ENCODE measurements at regions not wholly inside any gene's neighbourhood (a gene's known extent, or its start where the extent isn't known, plus 50 kb on each side); places are given as distances from the start of the nearest gene placed in this dataset.

DNA sequence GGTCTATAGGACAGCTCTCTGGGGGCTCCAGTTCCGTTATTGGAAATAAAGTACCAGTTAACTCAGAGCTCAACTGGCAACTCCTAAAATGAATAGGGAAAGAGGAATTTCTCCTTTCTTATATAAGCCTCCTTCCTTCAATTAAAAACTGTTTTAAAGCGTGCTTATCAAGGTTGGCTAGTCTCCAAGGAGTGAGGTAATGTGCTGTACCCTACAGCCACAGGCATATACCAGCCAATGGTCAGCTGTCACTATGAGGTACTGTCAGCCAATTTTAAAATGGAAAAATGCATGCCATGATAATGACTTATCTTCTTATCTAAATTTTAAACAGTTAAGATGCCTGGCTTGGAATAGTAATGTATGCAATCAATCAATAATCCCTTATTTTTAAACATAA is 76.2 kb downstream of the PLCE1 start:
- TF ChIP-seq, protein P1, sequence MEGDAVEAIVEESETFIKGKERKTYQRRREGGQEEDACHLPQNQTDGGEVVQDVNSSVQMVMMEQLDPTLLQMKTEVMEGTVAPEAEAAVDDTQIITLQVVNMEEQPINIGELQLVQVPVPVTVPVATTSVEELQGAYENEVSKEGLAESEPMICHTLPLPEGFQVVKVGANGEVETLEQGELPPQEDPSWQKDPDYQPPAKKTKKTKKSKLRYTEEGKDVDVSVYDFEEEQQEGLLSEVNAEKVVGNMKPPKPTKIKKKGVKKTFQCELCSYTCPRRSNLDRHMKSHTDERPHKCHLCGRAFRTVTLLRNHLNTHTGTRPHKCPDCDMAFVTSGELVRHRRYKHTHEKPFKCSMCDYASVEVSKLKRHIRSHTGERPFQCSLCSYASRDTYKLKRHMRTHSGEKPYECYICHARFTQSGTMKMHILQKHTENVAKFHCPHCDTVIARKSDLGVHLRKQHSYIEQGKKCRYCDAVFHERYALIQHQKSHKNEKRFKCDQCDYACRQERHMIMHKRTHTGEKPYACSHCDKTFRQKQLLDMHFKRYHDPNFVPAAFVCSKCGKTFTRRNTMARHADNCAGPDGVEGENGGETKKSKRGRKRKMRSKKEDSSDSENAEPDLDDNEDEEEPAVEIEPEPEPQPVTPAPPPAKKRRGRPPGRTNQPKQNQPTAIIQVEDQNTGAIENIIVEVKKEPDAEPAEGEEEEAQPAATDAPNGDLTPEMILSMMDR (IDR thresholded peaks at IDR 0.05; ENCODE audit: control insufficient read depth, insufficient read depth, low read depth, low read length, missing control alignments), result no peak
- no peak overlapping the region for H3K4me3 ChIP-seq (ENCODE audit: control insufficient read depth, low read depth, low read length)
- DNase-seq (ENCODE audit: low read depth), result no peak

DNA sequence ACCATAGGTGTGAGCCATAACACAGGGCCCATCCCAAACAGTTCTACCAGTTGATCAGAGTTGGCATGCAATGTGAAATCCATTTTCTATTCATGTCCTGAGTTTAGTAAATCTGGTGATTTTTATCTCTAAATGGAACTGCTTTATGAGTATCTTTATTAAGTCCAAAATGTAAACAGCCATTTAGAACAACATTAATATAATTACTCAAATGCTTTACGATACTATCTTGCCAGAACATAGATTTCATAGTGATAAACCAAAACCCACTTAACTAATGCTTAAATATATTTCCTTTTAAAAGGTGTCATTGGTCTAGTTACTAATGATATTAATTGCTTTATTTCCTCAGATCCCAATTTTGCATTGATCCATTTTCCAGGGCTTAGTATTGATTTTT is 80.7 kb downstream of the PLCE1 start:
- no peak overlapping the region for H3K4me3 ChIP-seq (ENCODE audit: control insufficient read depth, low read depth, low read length)
- TF ChIP-seq, protein P1 (IDR thresholded peaks at IDR 0.05; ENCODE audit: control insufficient read depth, insufficient read depth, low read depth, low read length, missing control alignments), result no peak
- DNase-seq (ENCODE audit: low read depth), result no peak

GRCh38 chr10:94075506-94075905 is 81.8 kb downstream of the PLCE1 start:
- TF ChIP-seq, protein P1 (IDR thresholded peaks at IDR 0.05; ENCODE audit: control insufficient read depth, insufficient read depth, low read depth, low read length, missing control alignments), result no peak
- no peak for DNase-seq (ENCODE audit: low read depth)
- H3K4me3 ChIP-seq (ENCODE audit: control insufficient read depth, low read depth, low read length), result no peak overlapping the region

DNA sequence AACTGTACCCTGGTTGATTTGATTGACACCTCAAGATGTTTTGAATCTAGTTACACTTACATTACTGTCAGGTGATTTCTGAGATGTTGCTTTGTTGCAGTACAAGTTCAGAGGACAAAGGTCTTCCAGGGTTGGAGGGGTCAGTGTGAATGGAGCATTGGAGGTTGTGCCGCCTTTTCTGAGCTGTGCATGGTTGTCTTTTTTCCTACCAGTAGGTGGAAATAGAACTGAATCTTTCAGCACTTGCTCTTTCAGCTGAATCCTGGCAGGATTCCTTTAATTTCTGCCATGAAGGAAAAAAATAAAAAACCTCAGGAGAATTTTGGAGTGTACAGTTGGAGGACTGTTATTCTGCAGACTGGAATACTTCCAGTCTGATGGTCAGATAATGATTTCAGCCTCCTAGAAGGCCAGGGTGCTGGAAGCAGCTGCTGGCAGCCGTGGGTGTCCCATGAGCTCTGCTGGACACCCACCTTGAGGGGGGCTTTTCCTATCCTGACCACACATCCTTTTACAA is 82.7 kb downstream of the PLCE1 start:
- TF ChIP-seq, protein P1 (IDR thresholded peaks at IDR 0.05; ENCODE audit: control insufficient read depth, insufficient read depth, low read depth, low read length, missing control alignments), result peak; percentile 69
- no peak overlapping the region for H3K4me3 ChIP-seq (ENCODE audit: control insufficient read depth, low read depth, low read length)
- DNase-seq (ENCODE audit: low read depth), result peak; percentile 49

- TF ChIP-seq, protein P1 (IDR thresholded peaks at IDR 0.05; ENCODE audit: control insufficient read depth, insufficient read depth, low read depth, low read length, missing control alignments), result no peak
- H3K4me3 ChIP-seq (ENCODE audit: control insufficient read depth, low read depth, low read length), result no peak overlapping the region
- DNase-seq (ENCODE audit: low read depth), result no peak
Measured at GRCh38 chr10:94077042-94077441, 83.3 kb downstream of the PLCE1 start.

- TF ChIP-seq, protein P1 (IDR thresholded peaks at IDR 0.05; ENCODE audit: control insufficient read depth, insufficient read depth, low read depth, low read length, missing control alignments), result no peak
- no peak overlapping the region for H3K4me3 ChIP-seq (ENCODE audit: control insufficient read depth, low read depth, low read length)
- DNase-seq (ENCODE audit: low read depth), result no peak
Measured at GRCh38 chr10:94080108-94080507, 86.4 kb downstream of the PLCE1 start.
